ENCODE measurements at regions not wholly inside any gene's neighbourhood (a gene's known extent, or its start where the extent isn't known, plus 50 kb on each side); places are given as distances from the start of the nearest gene placed in this dataset.

DNA sequence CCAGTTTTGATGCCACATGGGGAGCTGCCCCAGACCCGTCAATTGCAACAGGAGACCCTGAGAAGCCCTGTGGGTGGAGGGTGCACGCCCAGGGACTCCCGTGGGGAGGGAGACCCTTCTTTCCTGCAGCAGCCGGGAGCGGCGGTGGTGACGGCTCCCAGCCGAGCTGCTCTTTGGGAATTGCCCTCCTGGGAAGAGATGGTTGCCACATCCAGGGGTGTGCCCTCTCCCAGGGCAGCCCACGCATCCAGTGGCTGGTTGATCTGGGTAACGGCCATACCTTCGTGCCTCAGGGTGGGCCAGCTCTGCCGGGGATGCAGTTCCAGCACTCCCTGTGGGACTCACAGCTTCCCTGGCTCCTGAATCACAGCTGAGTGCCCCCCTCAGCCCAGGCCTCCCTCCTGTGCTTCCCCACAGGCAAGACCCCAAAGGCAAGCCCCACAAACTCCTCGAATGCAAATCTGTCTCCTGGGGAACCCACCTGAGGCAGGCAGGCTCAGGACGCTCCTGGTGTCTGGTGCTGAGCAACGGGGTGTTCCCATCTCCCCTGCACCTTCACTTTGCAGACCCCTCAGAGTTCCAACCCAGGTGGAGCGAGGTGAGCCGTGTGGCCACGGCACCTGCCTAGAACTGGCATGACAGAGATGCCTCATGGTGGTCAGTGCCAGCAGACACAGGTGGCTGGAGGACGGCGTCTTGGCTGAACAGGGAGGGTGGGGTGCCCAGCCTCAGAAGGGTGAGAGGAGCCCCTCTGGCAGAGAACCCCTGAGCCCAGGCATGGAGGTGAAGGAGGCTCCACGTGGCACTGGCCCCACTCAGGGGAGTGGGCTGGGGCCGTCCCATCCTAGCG lies 1027.4 kb downstream of the BRD1 start:
- ATAC-seq (ENCODE audit: low read depth) (no peak), DNase-seq (no peak)
- CTCF ChIA-PET, result no interaction called here
- Histone ChIP-seq H3K4me2 (replicated peaks; ENCODE audit: low read depth, low read length, poor library complexity, severe bottlenecking) (no peak overlapping the region), H3K9me3 (ENCODE audit: control extremely low read depth in 1 of 3, control insufficient read depth in 2 of 3, insufficient read depth in 1 of 3, low read length in 2 of 3) (peaks cover 0 to 14% (median 0%) of the 10 kb centered on the region in 3 donors), H2AFZ (ENCODE audit: insufficient read depth, low read depth, low read length, poor library complexity, severe bottlenecking) (no peak overlapping the region), H3K9ac (ENCODE audit: low read length) (no peak overlapping the region), H3K79me2 (ENCODE audit: control insufficient read depth, insufficient read depth, low read length) (no peaks in the 10 kb centered on the region), H4K20me1 (ENCODE audit: control insufficient read depth, insufficient read depth, low read length, poor library complexity, severe bottlenecking) (no peaks in the 10 kb centered on the region), H3K36me3 (replicated peaks in 1 of 2; ENCODE audit: control extremely low read depth in 1 of 2, control insufficient read depth in 1 of 2, extremely low read depth in 1 of 2, insufficient read depth in 2 of 2, low read length in 1 of 2) (no peaks in the 10 kb centered on the region), H3K27ac (ENCODE audit: low read length in 2 of 2) (no peak overlapping the region), H3K27me3 (replicated peaks in 1 of 4; ENCODE audit: control extremely low read depth in 1 of 4, control insufficient read depth in 3 of 4, insufficient read depth in 4 of 4, low read length in 3 of 4) (no peaks in the 10 kb centered on the region), H3K4me1 (ENCODE audit: control insufficient read depth in 2 of 2, insufficient read depth in 2 of 2, low read length in 2 of 2) (no peaks in the 10 kb centered on the region), H3K4me3 (ENCODE audit: control extremely low read depth in 1 of 5, extremely low read depth in 1 of 5, insufficient read depth in 1 of 5, low read depth in 2 of 5, low read length in 4 of 5) (no peak overlapping the region)
- 79% methylated on average over 23 of the region's 23 CpGs for WGBS (ENCODE audit: insufficient coverage)
- intact Hi-C loops (cut with micrococcal nuclease), result no loop called here
- no peaks in the 10 kb centered on the region for H3K27me3 Mint-ChIP-seq
- no peaks in the 10 kb centered on the region for H3K9me3 Mint-ChIP-seq (ENCODE audit: insufficient read depth)
- no peak overlapping the region for H3K4me3 Mint-ChIP-seq
- POLR2A ChIA-PET, result no interaction called here
- no peaks in the 10 kb centered on the region for H3K4me1 Mint-ChIP-seq
- H3K27ac Mint-ChIP-seq, result no peak overlapping the region
- TF ChIP-seq EZH2 (IDR thresholded peaks at IDR 0.05; ENCODE audit: borderline replicate concordance, insufficient read depth, low read depth, low read length, poor library complexity, severe bottlenecking), result no peak

DNA sequence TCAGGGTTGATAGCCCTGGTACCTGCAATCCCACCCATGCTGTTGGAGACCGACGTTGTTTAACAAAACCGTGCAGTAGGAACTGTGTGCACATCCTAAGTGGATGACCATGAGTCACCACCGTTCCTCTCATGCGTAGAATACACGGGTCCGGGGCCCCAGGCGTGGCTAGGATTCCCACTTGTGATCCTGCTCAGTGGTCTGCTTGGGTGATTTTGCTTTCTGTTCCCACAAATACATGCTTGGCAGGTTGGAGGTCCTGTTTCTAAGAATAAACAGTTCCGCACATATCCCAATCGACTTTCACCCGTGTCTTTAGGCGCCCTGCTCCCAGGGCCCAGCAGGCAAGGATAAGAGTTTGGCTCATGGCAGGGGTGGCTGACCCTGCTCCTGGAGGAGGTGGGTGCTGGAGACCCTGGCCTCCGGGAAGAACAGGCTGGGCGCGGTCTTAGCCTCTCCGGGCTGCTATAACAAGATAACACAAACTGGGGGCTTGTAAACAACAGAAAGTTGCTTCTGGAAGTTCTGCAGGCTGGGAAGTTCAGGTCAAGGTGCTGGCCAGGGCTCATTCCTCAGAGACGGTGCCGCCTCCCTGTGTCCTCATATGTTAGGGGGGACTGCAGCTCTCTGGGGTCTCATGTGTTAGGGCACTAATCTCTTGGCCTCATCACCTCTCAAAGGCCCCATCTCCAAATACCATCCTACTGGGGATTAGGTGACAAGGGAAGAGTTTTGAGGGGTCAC lies 1028.3 kb downstream of the BRD1 start:
- CTCF ChIA-PET, result no interaction called here
- H3K4me3 Mint-ChIP-seq, result no peak overlapping the region

More for the DNA sequence above, 1028.3 kb downstream of the BRD1 start:
- H3K4me2 ChIP-seq (replicated peaks; ENCODE audit: low read depth, low read length, poor library complexity, severe bottlenecking), result no peak overlapping the region
- H3K79me2 ChIP-seq (ENCODE audit: control insufficient read depth, insufficient read depth, low read length), result no peaks in the 10 kb centered on the region
- peaks cover 0 to 12% (median 0%) of the 10 kb centered on the region in 3 donors for H3K9me3 ChIP-seq (ENCODE audit: control extremely low read depth in 1 of 3, control insufficient read depth in 2 of 3, insufficient read depth in 1 of 3, low read length in 2 of 3)
- Mint-ChIP-seq H3K27ac (no peak overlapping the region), H3K27me3 (no peaks in the 10 kb centered on the region), H3K9me3 (ENCODE audit: insufficient read depth) (no peaks in the 10 kb centered on the region), H3K4me1 (no peaks in the 10 kb centered on the region)
- no peaks in the 10 kb centered on the region for H3K4me1 ChIP-seq (ENCODE audit: control insufficient read depth in 2 of 2, insufficient read depth in 2 of 2, low read length in 2 of 2)
- H3K27me3 ChIP-seq (replicated peaks in 1 of 4; ENCODE audit: control extremely low read depth in 1 of 4, control insufficient read depth in 3 of 4, insufficient read depth in 4 of 4, low read length in 3 of 4), result no peaks in the 10 kb centered on the region
- no peaks in the 10 kb centered on the region for H4K20me1 ChIP-seq (ENCODE audit: control insufficient read depth, insufficient read depth, low read length, poor library complexity, severe bottlenecking)
- no peaks in the 10 kb centered on the region for H3K36me3 ChIP-seq (replicated peaks in 1 of 2; ENCODE audit: control extremely low read depth in 1 of 2, control insufficient read depth in 1 of 2, extremely low read depth in 1 of 2, insufficient read depth in 2 of 2, low read length in 1 of 2)
- intact Hi-C loops (cut with micrococcal nuclease), result no loop called here
- no peak for ATAC-seq (ENCODE audit: low read depth)
- H3K9ac ChIP-seq (ENCODE audit: low read length), result no peak overlapping the region
- 91% methylated on average over 16 of the region's 18 CpGs for WGBS (ENCODE audit: insufficient coverage)
- no peak overlapping the region for H3K27ac ChIP-seq (ENCODE audit: low read length in 2 of 2)
- DNase-seq, result no peak
- H2AFZ ChIP-seq (ENCODE audit: insufficient read depth, low read depth, low read length, poor library complexity, severe bottlenecking), result no peak overlapping the region
- POLR2A ChIA-PET, result no interaction called here
- no peak overlapping the region for H3K4me3 ChIP-seq (ENCODE audit: control extremely low read depth in 1 of 5, extremely low read depth in 1 of 5, insufficient read depth in 1 of 5, low read depth in 2 of 5, low read length in 4 of 5)
- TF ChIP-seq, protein P1, sequence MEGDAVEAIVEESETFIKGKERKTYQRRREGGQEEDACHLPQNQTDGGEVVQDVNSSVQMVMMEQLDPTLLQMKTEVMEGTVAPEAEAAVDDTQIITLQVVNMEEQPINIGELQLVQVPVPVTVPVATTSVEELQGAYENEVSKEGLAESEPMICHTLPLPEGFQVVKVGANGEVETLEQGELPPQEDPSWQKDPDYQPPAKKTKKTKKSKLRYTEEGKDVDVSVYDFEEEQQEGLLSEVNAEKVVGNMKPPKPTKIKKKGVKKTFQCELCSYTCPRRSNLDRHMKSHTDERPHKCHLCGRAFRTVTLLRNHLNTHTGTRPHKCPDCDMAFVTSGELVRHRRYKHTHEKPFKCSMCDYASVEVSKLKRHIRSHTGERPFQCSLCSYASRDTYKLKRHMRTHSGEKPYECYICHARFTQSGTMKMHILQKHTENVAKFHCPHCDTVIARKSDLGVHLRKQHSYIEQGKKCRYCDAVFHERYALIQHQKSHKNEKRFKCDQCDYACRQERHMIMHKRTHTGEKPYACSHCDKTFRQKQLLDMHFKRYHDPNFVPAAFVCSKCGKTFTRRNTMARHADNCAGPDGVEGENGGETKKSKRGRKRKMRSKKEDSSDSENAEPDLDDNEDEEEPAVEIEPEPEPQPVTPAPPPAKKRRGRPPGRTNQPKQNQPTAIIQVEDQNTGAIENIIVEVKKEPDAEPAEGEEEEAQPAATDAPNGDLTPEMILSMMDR (IDR thresholded peaks at IDR 0.05), result no peak
- no peak for TF ChIP-seq EZH2 (IDR thresholded peaks at IDR 0.05; ENCODE audit: borderline replicate concordance, insufficient read depth, low read depth, low read length, poor library complexity, severe bottlenecking)
